GM13977 (cell line): ENCODE measurements at regions not wholly inside any gene's neighbourhood (a gene's known extent, or its start where the extent isn't known, plus 50 kb on each side); places are given as distances from the start of the nearest gene placed in this dataset.
A peak's percentile ranks its signal among the peaks of the same experiment; 100 is the strongest.

Experiments
- DNase-seq: peaks from one replicate; pipeline ENCODE4 v3.0.0; 2012; ENCODE audit warnings: low spot score
- in situ Hi-C: fragments of 300-500 bp; cut with MboI; formaldehyde crosslinking; loops from one replicate; pipeline ENCODE4 v1.12.0; 2022; ENCODE audit warnings: low sequenced_read_pairs, low pct_unique_long_range_greater_than_20kb, mixed read lengths, inconsistent platforms; ENCODE audit not compliant: unreplicated experiment
- TF ChIP-seq, protein P1 (sequence below): IDR thresholded peaks from 2 replicates; pipeline ENCODE4 v1.5.1; 2012; ENCODE audit warnings: mild to moderate bottlenecking, control low read depth; ENCODE audit not compliant: insufficient read depth; ENCODE audit errors: extremely low read depth, missing control alignments

DNA sequence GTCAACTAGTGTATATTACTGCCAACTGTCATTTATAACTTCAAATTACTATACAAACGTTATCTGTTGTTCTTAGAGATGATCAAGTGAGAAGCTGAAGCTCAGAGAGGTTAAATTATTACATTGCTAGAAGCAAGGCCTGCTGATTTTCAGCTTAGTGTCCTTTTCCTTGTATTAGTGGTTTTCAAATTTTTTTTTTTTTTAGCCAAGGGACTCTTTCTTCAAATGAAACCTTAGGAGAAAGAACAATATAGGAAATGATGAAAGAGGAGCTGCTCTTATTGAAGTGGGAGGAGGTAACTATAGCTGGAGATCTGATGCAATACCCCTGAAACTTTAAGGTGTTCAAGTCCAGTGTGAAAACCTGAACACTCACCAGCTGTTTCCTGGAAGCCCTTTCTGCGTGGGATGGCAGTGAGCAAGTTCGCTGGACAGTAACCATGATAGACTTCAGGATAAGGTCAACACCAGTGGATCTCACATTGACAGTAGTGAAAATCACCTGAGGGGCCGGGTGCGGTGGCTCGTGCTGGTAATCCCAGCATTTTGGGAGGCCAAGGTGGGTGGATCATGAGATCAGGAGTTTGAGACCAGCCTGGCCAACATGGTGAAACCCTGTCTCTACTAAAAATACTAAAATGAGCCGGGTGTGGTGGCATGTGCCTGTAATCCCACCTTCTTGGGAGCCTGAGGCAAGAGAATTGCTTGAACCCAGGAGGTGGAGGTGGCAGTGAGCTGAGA is 376.2 kb downstream of the EDEM1 start:
- TF ChIP-seq, protein P1, sequence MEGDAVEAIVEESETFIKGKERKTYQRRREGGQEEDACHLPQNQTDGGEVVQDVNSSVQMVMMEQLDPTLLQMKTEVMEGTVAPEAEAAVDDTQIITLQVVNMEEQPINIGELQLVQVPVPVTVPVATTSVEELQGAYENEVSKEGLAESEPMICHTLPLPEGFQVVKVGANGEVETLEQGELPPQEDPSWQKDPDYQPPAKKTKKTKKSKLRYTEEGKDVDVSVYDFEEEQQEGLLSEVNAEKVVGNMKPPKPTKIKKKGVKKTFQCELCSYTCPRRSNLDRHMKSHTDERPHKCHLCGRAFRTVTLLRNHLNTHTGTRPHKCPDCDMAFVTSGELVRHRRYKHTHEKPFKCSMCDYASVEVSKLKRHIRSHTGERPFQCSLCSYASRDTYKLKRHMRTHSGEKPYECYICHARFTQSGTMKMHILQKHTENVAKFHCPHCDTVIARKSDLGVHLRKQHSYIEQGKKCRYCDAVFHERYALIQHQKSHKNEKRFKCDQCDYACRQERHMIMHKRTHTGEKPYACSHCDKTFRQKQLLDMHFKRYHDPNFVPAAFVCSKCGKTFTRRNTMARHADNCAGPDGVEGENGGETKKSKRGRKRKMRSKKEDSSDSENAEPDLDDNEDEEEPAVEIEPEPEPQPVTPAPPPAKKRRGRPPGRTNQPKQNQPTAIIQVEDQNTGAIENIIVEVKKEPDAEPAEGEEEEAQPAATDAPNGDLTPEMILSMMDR = no peak
- in situ Hi-C loops = no loop called here
- no peak for DNase-seq

GRCh38 chr3:5564278-5564666 is 376.8 kb downstream of the EDEM1 start:
- in situ Hi-C loops = no loop called here
- no peak for DNase-seq
- TF ChIP-seq, protein P1 = no peak

DNA sequence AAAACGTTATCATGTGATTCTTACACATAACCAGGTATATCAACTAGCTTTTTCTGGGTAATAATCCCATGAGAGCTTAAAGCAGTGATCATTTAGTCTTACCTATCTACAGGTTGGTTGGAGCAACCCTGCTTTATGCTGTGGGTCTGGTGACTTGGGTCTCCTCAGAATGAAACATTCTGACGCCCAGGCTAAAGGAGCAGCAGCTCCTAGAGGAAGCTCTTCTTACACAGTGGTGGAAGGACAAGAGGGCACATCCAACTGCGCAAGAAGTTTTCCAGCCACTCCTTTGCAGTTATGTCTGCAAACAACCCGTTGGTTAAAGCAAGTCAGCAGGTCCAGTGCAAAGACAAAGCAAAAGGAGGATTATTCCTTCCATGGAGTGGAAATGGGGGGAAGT is 377.5 kb downstream of the EDEM1 start:
- TF ChIP-seq, protein P1 = no peak
- in situ Hi-C loops = no loop called here

GRCh38 chr3:5567113-5567512 is 379.6 kb downstream of the EDEM1 start:
- in situ Hi-C loops = no loop called here
- no peak for DNase-seq
- TF ChIP-seq, protein P1 = no peak

More for the DNA sequence above, 377.5 kb downstream of the EDEM1 start:
- no peak for DNase-seq

DNA sequence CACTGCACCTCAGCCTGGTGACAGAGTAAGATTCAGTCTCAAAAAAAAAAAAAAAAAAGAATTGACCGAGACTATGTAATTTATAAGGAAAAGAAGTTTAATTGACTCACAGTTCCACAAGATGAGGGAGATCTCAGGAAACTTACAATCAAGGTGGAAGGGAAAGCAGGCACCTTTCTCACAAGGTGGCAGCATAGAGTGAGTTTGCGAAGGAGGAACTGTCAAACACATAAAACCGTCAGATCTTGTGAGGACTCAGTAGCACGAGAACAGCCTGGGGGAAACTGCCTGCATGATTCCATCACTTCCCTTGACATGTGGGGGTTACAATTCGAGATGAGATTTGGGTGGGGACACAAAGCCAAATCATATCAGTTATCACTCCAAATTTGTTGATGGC is 380.9 kb downstream of the EDEM1 start:
- in situ Hi-C loops = no loop called here
- TF ChIP-seq, protein P1 = peak; percentile 30
- no peak for DNase-seq

- in situ Hi-C loops = no loop called here
- TF ChIP-seq, protein P1 = no peak
- no peak for DNase-seq
Measured at GRCh38 chr3:5569152-5569551, 381.6 kb downstream of the EDEM1 start.
